Upper lobe of left lung (tissue), 4 donors: ENCODE measurements at regions not wholly inside any gene's neighbourhood (a gene's known extent, or its start where the extent isn't known, plus 50 kb on each side); places are given as distances from the start of the nearest gene placed in this dataset.

Experiments
- CTCF ChIP-seq, 6 experiments: fragments of 450-650 bp in 4 of 6; fragments of 200-600 bp in 2 of 6; sonication (generic) in 2 of 6; IDR thresholded peaks; one replicate each; pipeline ENCODE4 v1.5.1; 2016 to 2019; ENCODE audit warnings: antibody characterized with exemption in 6 of 6
- POLR2A ChIP-seq, 4 donors: fragments of 450-650 bp; IDR thresholded peaks; one replicate each; pipeline ENCODE4 v1.5.1; 2016 to 2017; ENCODE audit warnings: antibody characterized with exemption in 4 of 4, mild to moderate bottlenecking in 2 of 4
- POLR2AphosphoS5 ChIP-seq, 2 donors: sonication (generic); formaldehyde crosslinking; IDR thresholded peaks; one replicate each; pipeline ENCODE4 v1.5.1; 2017; ENCODE audit warnings: antibody characterized with exemption in 2 of 2

GRCh38 chr1:193767886-193768285 is 581.5 kb upstream of the B3GALT2 start:
- no peak for TF ChIP-seq CTCF (IDR thresholded peaks at IDR 0.05)
- no peak for TF ChIP-seq POLR2A (IDR thresholded peaks at IDR 0.05)
- TF ChIP-seq POLR2AphosphoS5 (IDR thresholded peaks at IDR 0.05): no peak
